Calu3 (cell line): ENCODE measurements at regions not wholly inside any gene's neighbourhood (a gene's known extent, or its start where the extent isn't known, plus 50 kb on each side); places are given as distances from the start of the nearest gene placed in this dataset.

Experiments
- BruUV-seq: library from RNA; stranded (reverse); fragments of 400-500 nt; replicated peaks from 2 replicates; lab custom pipeline; 2021; lab: Mats Ljungman, UMichigan
- CTCF ChIA-PET: fragments of 300-600 bp; sonication (Branson Sonifier 250); formaldehyde crosslinking; loops from one replicate; lab custom pipeline; 2022; ENCODE audit warnings: antibody characterized with exemption; lab: Charles Lee
- DNase-seq: peaks from one replicate; pipeline ENCODE4 v3.0.0; 2022
- H3K27ac Mint-ChIP-seq: one replicate; pipeline ENCODE4 v1.8.0; 2022; ENCODE audit warnings: mixed read lengths; ENCODE audit not compliant: unreplicated experiment
- H3K27me3 Mint-ChIP-seq: one replicate; pipeline ENCODE4 v1.8.0; 2022; ENCODE audit warnings: mixed read lengths; ENCODE audit not compliant: unreplicated experiment
- H3K36me3 Mint-ChIP-seq: one replicate; pipeline ENCODE4 v1.8.0; 2022; ENCODE audit warnings: mild to moderate bottlenecking, moderate library complexity, mixed read lengths; ENCODE audit not compliant: insufficient read depth, unreplicated experiment
- H3K4me1 Mint-ChIP-seq: one replicate; pipeline ENCODE4 v1.8.0; 2022; ENCODE audit warnings: mild to moderate bottlenecking, low read depth, mixed read lengths; ENCODE audit not compliant: unreplicated experiment
- H3K4me3 Mint-ChIP-seq: one replicate; pipeline ENCODE4 v1.8.0; 2022; ENCODE audit warnings: mild to moderate bottlenecking, low read depth, moderate library complexity, mixed read lengths; ENCODE audit not compliant: unreplicated experiment
- H3K9me3 Mint-ChIP-seq: one replicate; pipeline ENCODE4 v1.8.0; 2022; ENCODE audit warnings: low read depth, mixed read lengths; ENCODE audit not compliant: unreplicated experiment
- CTCF ChIP-seq: fragments of 200-600 bp; IDR thresholded peaks from one replicate; pipeline ENCODE4 v1.8.0; 2022; ENCODE audit warnings: antibody characterized with exemption; ENCODE audit not compliant: unreplicated experiment
- intact Hi-C: fragments of 100-400 bp; cut with micrococcal nuclease; formaldehyde crosslinking; loops from one replicate; pipeline ENCODE4 v1.10.0; 2022; ENCODE audit not compliant: unreplicated experiment

GRCh38 chr10:25661632-25662031 lies 272.4 kb upstream of the MYO3A start:
- BruUV-seq, result no TSS peak
- Mint-ChIP-seq H3K27me3 (no peaks in the 10 kb centered on the region), H3K36me3 (no peaks in the 10 kb centered on the region), H3K9me3 (peaks cover 3% of the 10 kb centered on the region), H3K4me3 (no peak overlapping the region), H3K27ac (no peak overlapping the region), H3K4me1 (no peaks in the 10 kb centered on the region)
- no peak for TF ChIP-seq CTCF
- intact Hi-C loops, result no loop called here
- no peak for DNase-seq
- CTCF ChIA-PET, result no interaction called here

- no TSS peak for BruUV-seq
- H3K27ac Mint-ChIP-seq, result no peak overlapping the region
- H3K36me3 Mint-ChIP-seq, result no peaks in the 10 kb centered on the region
- intact Hi-C loops, result no loop called here
- no peak overlapping the region for H3K4me3 Mint-ChIP-seq
- no peak for DNase-seq
- no peaks in the 10 kb centered on the region for H3K4me1 Mint-ChIP-seq
- no peaks in the 10 kb centered on the region for H3K27me3 Mint-ChIP-seq
- no peaks in the 10 kb centered on the region for H3K9me3 Mint-ChIP-seq
- CTCF ChIA-PET, result interaction anchor here (1.0 kb wide), 1 partner anchor 25 kb away, joined by 3 read pairs; no protein-coding TSS in a partner anchor
- no peak for TF ChIP-seq CTCF
These were observed 267.8 kb upstream of the MYO3A start for GRCh38 chr10:25666276-25666675.

- no peak overlapping the region for H3K4me3 Mint-ChIP-seq
- no peaks in the 10 kb centered on the region for H3K27me3 Mint-ChIP-seq
- H3K36me3 Mint-ChIP-seq, result no peaks in the 10 kb centered on the region
- no peak for DNase-seq
- H3K27ac Mint-ChIP-seq, result no peak overlapping the region
- no peak for TF ChIP-seq CTCF
- no peaks in the 10 kb centered on the region for H3K4me1 Mint-ChIP-seq
- H3K9me3 Mint-ChIP-seq, result peaks cover 5% of the 10 kb centered on the region
- CTCF ChIA-PET, result no interaction called here
- intact Hi-C loops, result no loop called here
- BruUV-seq, result no TSS peak
These were observed 258.8 kb upstream of the MYO3A start for GRCh38 chr10:25675204-25675603.

- no peak for TF ChIP-seq CTCF
- intact Hi-C loops, result no loop called here
These were observed 258.4 kb upstream of the MYO3A start for GRCh38 chr10:25675615-25676014.

More at GRCh38 chr10:25675615-25676014, 258.4 kb upstream of the MYO3A start:
- DNase-seq, result no peak
- Mint-ChIP-seq H3K27ac (no peak overlapping the region), H3K9me3 (peaks cover 5% of the 10 kb centered on the region), H3K4me1 (no peaks in the 10 kb centered on the region), H3K36me3 (no peaks in the 10 kb centered on the region), H3K4me3 (no peak overlapping the region), H3K27me3 (no peaks in the 10 kb centered on the region)
- CTCF ChIA-PET, result no interaction called here
- BruUV-seq, result no TSS peak
